ENCODE measurements at regions not wholly inside any gene's neighbourhood (a gene's known extent, or its start where the extent isn't known, plus 50 kb on each side); places are given as distances from the start of the nearest gene placed in this dataset.
"Not testable (repeated sequence)": the region's sequence is repeated elsewhere in the genome, so short reads cannot be mapped to it uniquely, and the experiment has no call there.

GRCh38 chr5:100402071-100402470 is 133.1 kb upstream of the FAM174A start:
- no peak overlapping the region for H3K4me3 ChIP-seq (ENCODE audit: low read depth, low read length)
- TF ChIP-seq CTCF (conservative IDR thresholded peaks at IDR 0.05; ENCODE audit: low read depth, low read length): no peak
- no peak for DNase-seq (ENCODE audit: low read depth)

GRCh38 chr5:100401149-100401548 is 134.0 kb upstream of the FAM174A start:
- no peak for TF ChIP-seq CTCF (conservative IDR thresholded peaks at IDR 0.05; ENCODE audit: low read depth, low read length)
- DNase-seq (ENCODE audit: low read depth): no peak
- H3K4me3 ChIP-seq (ENCODE audit: low read depth, low read length): no peak overlapping the region

GRCh38 chr5:100398815-100399214 is 136.4 kb upstream of the FAM174A start:
- H3K4me3 ChIP-seq (ENCODE audit: low read depth, low read length); DNase-seq (ENCODE audit: low read depth): not testable (repeated sequence)

GRCh38 chr5:100379254-100379858 is 155.8 kb upstream of the FAM174A start:
- DNase-seq (ENCODE audit: low read depth); H3K4me3 ChIP-seq (ENCODE audit: low read depth, low read length): not testable (repeated sequence)

- not testable (repeated sequence) for H3K4me3 ChIP-seq (ENCODE audit: low read depth, low read length); DNase-seq (ENCODE audit: low read depth)
Measured at GRCh38 chr5:100364757-100365478, 170.3 kb upstream of the FAM174A start.

GRCh38 chr5:100364343-100364742 is 170.8 kb upstream of the FAM174A start:
- H3K4me3 ChIP-seq (ENCODE audit: low read depth, low read length); DNase-seq (ENCODE audit: low read depth): not testable (repeated sequence)

GRCh38 chr5:100359998-100360397 is 175.2 kb upstream of the FAM174A start:
- H3K4me3 ChIP-seq (ENCODE audit: low read depth, low read length); DNase-seq (ENCODE audit: low read depth): not testable (repeated sequence)

GRCh38 chr5:100346269-100346668 is 188.9 kb upstream of the FAM174A start:
- not testable (repeated sequence) for H3K4me3 ChIP-seq (ENCODE audit: low read depth, low read length); DNase-seq (ENCODE audit: low read depth)

GRCh38 chr5:100341485-100341884 is 193.7 kb upstream of the FAM174A start:
- DNase-seq (ENCODE audit: low read depth); H3K4me3 ChIP-seq (ENCODE audit: low read depth, low read length): not testable (repeated sequence)

GRCh38 chr5:100322483-100322882 is 212.7 kb upstream of the FAM174A start:
- no peak for TF ChIP-seq CTCF (conservative IDR thresholded peaks at IDR 0.05; ENCODE audit: low read depth, low read length)
- no peak overlapping the region for H3K4me3 ChIP-seq (ENCODE audit: low read depth, low read length)
- no peak for DNase-seq (ENCODE audit: low read depth)

GRCh38 chr5:100319885-100320284 is 215.3 kb upstream of the FAM174A start:
- DNase-seq (ENCODE audit: low read depth): no peak
- no peak overlapping the region for H3K4me3 ChIP-seq (ENCODE audit: low read depth, low read length)
- TF ChIP-seq CTCF (conservative IDR thresholded peaks at IDR 0.05; ENCODE audit: low read depth, low read length): no peak
